Suprapubic skin (tissue), 4 donors: ENCODE measurements at regions not wholly inside any gene's neighbourhood (a gene's known extent, or its start where the extent isn't known, plus 50 kb on each side); places are given as distances from the start of the nearest gene placed in this dataset.
"Not testable (repeated sequence)": the region's sequence is repeated elsewhere in the genome, so short reads cannot be mapped to it uniquely, and the experiment has no call there.

Source experiments
- DNase-seq, 2 donors: peaks; one replicate each; pipeline ENCODE4 v3.0.0-alpha.2; 2019; ENCODE audit warnings: low spot score in 2 of 2
- H3K27ac ChIP-seq: fragments of 200-600 bp; sonication (generic); one replicate; pipeline ENCODE4 v1.5.1; 2019
- H3K27me3 ChIP-seq: fragments of 200-600 bp; sonication (generic); one replicate; pipeline ENCODE4 v1.5.1; 2019
- H3K36me3 ChIP-seq: fragments of 200-600 bp; sonication (generic); one replicate; pipeline ENCODE4 v1.5.1; 2019
- H3K4me1 ChIP-seq: fragments of 200-600 bp; sonication (generic); one replicate; pipeline ENCODE4 v1.5.1; 2019
- H3K4me3 ChIP-seq: fragments of 200-600 bp; sonication (generic); one replicate; pipeline ENCODE4 v1.5.1; 2019; ENCODE audit warnings: mild to moderate bottlenecking
- H3K9me3 ChIP-seq: fragments of 200-600 bp; sonication (generic); one replicate; pipeline ENCODE4 v1.5.1; 2019
- CTCF ChIP-seq, 2 donors: fragments of 200-600 bp in 1 of 2; fragments of 450-650 bp in 1 of 2; sonication (generic) in 1 of 2; IDR thresholded peaks; one replicate each; pipeline ENCODE4 v1.5.1; 2016 to 2019; ENCODE audit warnings: antibody characterized with exemption in 2 of 2, mild to moderate bottlenecking in 1 of 2, moderate library complexity in 1 of 2
- EP300 ChIP-seq: sonication (generic); formaldehyde crosslinking; IDR thresholded peaks from one replicate; pipeline ENCODE4 v1.6.1; 2017; ENCODE audit warnings: antibody characterized with exemption
- POLR2A ChIP-seq, 2 donors: fragments of 450-650 bp; IDR thresholded peaks; one replicate each; pipeline ENCODE4 v1.6.1; 2017; ENCODE audit warnings: antibody characterized with exemption in 2 of 2, mild to moderate bottlenecking in 2 of 2, moderate library complexity in 2 of 2
- POLR2AphosphoS5 ChIP-seq, 3 donors: sonication (generic); formaldehyde crosslinking; IDR thresholded peaks; one replicate each; pipeline ENCODE4 v1.6.1; 2017; ENCODE audit warnings: antibody characterized with exemption in 3 of 3
- WGBS: methylation state at CpG from one replicate; pipeline ENCODE4 v1.1.5; 2018; 5-methylcytosine and 5-hydroxymethylcytosine counted together

GRCh38 chr2:126952216-126952615 is 53.5 kb downstream of the TEX51 start:
- Histone ChIP-seq H3K36me3 (no peaks in the 10 kb centered on the region), H3K4me3 (no peak overlapping the region), H3K27ac (no peak overlapping the region), H3K4me1 (no peaks in the 10 kb centered on the region), H3K9me3 (no peaks in the 10 kb centered on the region), H3K27me3 (peaks cover 3% of the 10 kb centered on the region)
- TF ChIP-seq POLR2A (IDR thresholded peaks at IDR 0.05) = no peak
- 44% methylated on average over 1 of the region's 1 CpG for WGBS
- no peak for DNase-seq

- Histone ChIP-seq H3K27ac (no peak overlapping the region), H3K4me1 (no peaks in the 10 kb centered on the region), H3K27me3 (no peaks in the 10 kb centered on the region), H3K36me3 (no peaks in the 10 kb centered on the region), H3K9me3 (no peaks in the 10 kb centered on the region), H3K4me3 (no peak overlapping the region)
- TF ChIP-seq POLR2A (IDR thresholded peaks at IDR 0.05) = no peak
- TF ChIP-seq CTCF (IDR thresholded peaks at IDR 0.05) = no peak
- TF ChIP-seq EP300 = no peak
- no peak for TF ChIP-seq POLR2AphosphoS5 (IDR thresholded peaks at IDR 0.05)
- WGBS = 55% methylated on average over 2 of the region's 2 CpGs
- DNase-seq = no peak
Observed at GRCh38 chr2:126953483-126953882, 54.8 kb downstream of the TEX51 start.

DNA sequence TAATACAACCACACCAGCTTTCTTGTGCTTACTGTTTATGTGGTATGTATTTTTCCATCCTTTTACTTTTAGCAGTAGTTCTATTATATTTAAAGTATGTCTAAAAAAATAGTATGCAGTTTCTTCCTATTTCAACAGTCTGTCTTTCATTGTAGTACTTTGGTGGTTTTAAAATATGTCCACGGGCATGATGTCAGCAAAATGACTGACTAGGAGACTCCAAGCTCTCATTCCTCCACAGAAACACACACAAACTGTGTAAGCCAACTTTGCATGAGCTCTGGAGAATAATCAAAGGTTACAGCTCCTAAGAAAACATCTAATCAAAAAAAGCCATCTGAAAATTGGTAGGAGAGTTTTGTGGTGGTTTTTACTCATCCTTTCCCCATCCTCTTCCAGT is 56.1 kb downstream of the TEX51 start:
- 41% methylated on average over 1 of the region's 1 CpG for WGBS

DNA sequence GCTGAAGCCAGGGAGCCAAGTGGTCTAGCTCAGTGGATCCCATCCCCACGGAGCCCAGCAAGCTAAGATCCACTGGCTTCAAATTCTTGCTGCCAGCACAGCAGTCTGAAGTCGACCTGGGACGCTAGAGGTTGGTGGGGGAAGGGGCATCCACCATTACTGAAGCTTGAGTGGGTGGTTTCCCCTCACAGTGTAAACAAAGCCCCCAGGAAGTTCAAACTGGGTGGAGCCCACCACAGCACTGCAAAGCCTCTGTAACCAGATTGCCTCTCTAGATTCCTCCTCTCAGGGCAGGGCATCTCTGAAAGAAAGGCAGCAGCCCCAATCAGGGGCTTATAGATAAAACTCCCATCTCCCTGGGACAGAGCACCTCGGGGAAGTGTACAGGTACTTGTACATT is 58.1 kb downstream of the TEX51 start:
- not testable (repeated sequence) for DNase-seq, H3K36me3 ChIP-seq, H3K4me1 ChIP-seq, H3K27ac ChIP-seq, H3K9me3 ChIP-seq, H3K4me3 ChIP-seq, H3K27me3 ChIP-seq
- 63% methylated on average over 2 of the region's 4 CpGs for WGBS

More for the DNA sequence above, 56.1 kb downstream of the TEX51 start:
- Histone ChIP-seq H3K9me3 (peaks cover 7% of the 10 kb centered on the region), H3K27me3 (no peaks in the 10 kb centered on the region), H3K36me3 (no peaks in the 10 kb centered on the region), H3K4me1 (no peaks in the 10 kb centered on the region), H3K4me3 (no peak overlapping the region), H3K27ac (no peak overlapping the region)
- DNase-seq = no peak
- TF ChIP-seq CTCF (IDR thresholded peaks at IDR 0.05) (no peak), POLR2AphosphoS5 (IDR thresholded peaks at IDR 0.05) (no peak), EP300 (no peak), POLR2A (IDR thresholded peaks at IDR 0.05) (no peak)

DNA sequence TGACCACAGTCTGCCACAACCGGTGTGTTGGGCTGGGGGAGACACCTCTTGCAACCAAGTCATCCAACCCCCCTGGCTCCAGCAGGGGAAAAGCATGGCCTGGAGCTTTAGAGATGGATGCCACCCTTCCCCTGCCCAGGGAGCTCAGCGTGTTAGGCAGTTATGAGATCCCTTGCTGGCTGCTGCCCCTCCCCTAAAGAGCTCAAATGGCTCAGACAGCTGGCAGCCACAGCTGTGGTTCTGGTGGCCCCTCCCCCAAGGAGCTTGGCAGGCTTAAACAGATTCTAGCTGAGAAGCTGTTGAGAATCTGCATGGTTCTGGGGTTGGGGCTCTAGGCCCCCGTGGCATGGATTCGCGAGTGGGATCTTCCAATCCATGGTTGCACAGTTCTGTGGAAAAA is 64.7 kb downstream of the TEX51 start:
- Histone ChIP-seq H3K36me3 (no peaks in the 10 kb centered on the region), H3K4me1 (no peaks in the 10 kb centered on the region), H3K27me3 (peaks cover 2% of the 10 kb centered on the region), H3K9me3 (peaks cover 7% of the 10 kb centered on the region), H3K4me3 (no peak overlapping the region), H3K27ac (no peak overlapping the region)
- TF ChIP-seq EP300 = no peak
- no peak for TF ChIP-seq CTCF (IDR thresholded peaks at IDR 0.05)
- no peak for TF ChIP-seq POLR2AphosphoS5 (IDR thresholded peaks at IDR 0.05)
- TF ChIP-seq POLR2A (IDR thresholded peaks at IDR 0.05) = no peak
- 71% methylated on average over 3 of the region's 5 CpGs for WGBS
- DNase-seq = no peak

DNA sequence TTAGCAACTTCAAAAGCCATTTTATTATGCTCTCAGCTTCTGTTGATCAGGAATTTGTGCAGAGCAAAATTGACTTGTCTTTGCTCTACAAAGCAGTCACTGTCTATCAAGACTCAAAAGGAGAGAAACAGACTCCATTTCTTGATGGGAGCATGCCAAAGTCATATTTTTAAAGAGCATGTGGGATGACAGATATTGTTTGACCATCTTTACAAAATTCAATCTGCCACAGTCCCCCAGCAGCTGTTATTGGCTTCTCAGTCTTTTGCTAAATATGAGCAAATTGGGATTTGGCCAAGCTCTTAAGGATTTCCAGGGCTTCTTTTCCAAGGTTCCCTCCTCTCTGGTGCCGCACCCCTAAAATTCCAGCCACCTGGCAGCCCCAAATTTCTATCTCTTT is 67.9 kb downstream of the TEX51 start:
- Histone ChIP-seq H3K27ac (no peak overlapping the region), H3K4me1 (peaks cover 4% of the 10 kb centered on the region), H3K27me3 (peaks cover 19% of the 10 kb centered on the region), H3K9me3 (no peaks in the 10 kb centered on the region), H3K36me3 (no peaks in the 10 kb centered on the region), H3K4me3 (no peak overlapping the region)
- no peak for DNase-seq
- TF ChIP-seq POLR2A (IDR thresholded peaks at IDR 0.05) (no peak), CTCF (IDR thresholded peaks at IDR 0.05) (no peak), POLR2AphosphoS5 (IDR thresholded peaks at IDR 0.05) (no peak), EP300 (no peak)
- 93% methylated on average over 1 of the region's 1 CpG for WGBS
